ENCODE measurements at regions not wholly inside any gene's neighbourhood (a gene's known extent, or its start where the extent isn't known, plus 50 kb on each side); places are given as distances from the start of the nearest gene placed in this dataset.

GRCh38 chr1:181260994-181261393 lies 172.5 kb downstream of the IER5 start:
- TF ChIP-seq KDM1A (CRISPR knock-in tag; IDR thresholded peaks at IDR 0.05) = no peak
- TF ChIP-seq ZNF33A (CRISPR knock-in tag; IDR thresholded peaks at IDR 0.05; ENCODE audit: borderline replicate concordance) = no peak
- TF ChIP-seq, protein P1, sequence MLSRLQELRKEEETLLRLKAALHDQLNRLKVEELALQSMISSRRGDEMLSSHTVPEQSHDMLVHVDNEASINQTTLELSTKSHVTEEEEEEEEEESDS (CRISPR knock-in tag; IDR thresholded peaks at IDR 0.05; ENCODE audit: borderline replicate concordance) = no peak
- TF ChIP-seq MYNN (CRISPR knock-in tag; IDR thresholded peaks at IDR 0.05; ENCODE audit: low read depth) = no peak
- TF ChIP-seq, protein P2, sequence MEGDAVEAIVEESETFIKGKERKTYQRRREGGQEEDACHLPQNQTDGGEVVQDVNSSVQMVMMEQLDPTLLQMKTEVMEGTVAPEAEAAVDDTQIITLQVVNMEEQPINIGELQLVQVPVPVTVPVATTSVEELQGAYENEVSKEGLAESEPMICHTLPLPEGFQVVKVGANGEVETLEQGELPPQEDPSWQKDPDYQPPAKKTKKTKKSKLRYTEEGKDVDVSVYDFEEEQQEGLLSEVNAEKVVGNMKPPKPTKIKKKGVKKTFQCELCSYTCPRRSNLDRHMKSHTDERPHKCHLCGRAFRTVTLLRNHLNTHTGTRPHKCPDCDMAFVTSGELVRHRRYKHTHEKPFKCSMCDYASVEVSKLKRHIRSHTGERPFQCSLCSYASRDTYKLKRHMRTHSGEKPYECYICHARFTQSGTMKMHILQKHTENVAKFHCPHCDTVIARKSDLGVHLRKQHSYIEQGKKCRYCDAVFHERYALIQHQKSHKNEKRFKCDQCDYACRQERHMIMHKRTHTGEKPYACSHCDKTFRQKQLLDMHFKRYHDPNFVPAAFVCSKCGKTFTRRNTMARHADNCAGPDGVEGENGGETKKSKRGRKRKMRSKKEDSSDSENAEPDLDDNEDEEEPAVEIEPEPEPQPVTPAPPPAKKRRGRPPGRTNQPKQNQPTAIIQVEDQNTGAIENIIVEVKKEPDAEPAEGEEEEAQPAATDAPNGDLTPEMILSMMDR (CRISPR knock-in tag; IDR thresholded peaks at IDR 0.05) = no peak
- TF ChIP-seq, protein P3, sequence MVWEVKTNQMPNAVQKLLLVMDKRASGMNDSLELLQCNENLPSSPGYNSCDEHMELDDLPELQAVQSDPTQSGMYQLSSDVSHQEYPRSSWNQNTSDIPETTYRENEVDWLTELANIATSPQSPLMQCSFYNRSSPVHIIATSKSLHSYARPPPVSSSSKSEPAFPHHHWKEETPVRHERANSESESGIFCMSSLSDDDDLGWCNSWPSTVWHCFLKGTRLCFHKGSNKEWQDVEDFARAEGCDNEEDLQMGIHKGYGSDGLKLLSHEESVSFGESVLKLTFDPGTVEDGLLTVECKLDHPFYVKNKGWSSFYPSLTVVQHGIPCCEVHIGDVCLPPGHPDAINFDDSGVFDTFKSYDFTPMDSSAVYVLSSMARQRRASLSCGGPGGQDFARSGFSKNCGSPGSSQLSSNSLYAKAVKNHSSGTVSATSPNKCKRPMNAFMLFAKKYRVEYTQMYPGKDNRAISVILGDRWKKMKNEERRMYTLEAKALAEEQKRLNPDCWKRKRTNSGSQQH (CRISPR knock-in tag; IDR thresholded peaks at IDR 0.05; ENCODE audit: low read depth) = no peak
- TF ChIP-seq RNF2 (conservative IDR thresholded peaks at IDR 0.05; ENCODE audit: low read depth) = no peak
- TF ChIP-seq ZNF570 (CRISPR knock-in tag; IDR thresholded peaks at IDR 0.05; ENCODE audit: borderline replicate concordance) = no peak
- no peak for TF ChIP-seq FOXJ3 (CRISPR knock-in tag; IDR thresholded peaks at IDR 0.05; ENCODE audit: borderline replicate concordance)
- TF ChIP-seq RAD51 (IDR thresholded peaks at IDR 0.05; ENCODE audit: borderline replicate concordance) = no peak
- TF ChIP-seq KAT2B (IDR thresholded peaks at IDR 0.05; ENCODE audit: borderline replicate concordance, low read depth, low read length) = no peak
- TF ChIP-seq HOXA3 (CRISPR knock-in tag; IDR thresholded peaks at IDR 0.05) = no peak
- TF ChIP-seq, protein P4, sequence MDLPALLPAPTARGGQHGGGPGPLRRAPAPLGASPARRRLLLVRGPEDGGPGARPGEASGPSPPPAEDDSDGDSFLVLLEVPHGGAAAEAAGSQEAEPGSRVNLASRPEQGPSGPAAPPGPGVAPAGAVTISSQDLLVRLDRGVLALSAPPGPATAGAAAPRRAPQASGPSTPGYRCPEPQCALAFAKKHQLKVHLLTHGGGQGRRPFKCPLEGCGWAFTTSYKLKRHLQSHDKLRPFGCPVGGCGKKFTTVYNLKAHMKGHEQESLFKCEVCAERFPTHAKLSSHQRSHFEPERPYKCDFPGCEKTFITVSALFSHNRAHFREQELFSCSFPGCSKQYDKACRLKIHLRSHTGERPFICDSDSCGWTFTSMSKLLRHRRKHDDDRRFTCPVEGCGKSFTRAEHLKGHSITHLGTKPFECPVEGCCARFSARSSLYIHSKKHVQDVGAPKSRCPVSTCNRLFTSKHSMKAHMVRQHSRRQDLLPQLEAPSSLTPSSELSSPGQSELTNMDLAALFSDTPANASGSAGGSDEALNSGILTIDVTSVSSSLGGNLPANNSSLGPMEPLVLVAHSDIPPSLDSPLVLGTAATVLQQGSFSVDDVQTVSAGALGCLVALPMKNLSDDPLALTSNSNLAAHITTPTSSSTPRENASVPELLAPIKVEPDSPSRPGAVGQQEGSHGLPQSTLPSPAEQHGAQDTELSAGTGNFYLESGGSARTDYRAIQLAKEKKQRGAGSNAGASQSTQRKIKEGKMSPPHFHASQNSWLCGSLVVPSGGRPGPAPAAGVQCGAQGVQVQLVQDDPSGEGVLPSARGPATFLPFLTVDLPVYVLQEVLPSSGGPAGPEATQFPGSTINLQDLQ (CRISPR knock-in tag; IDR thresholded peaks at IDR 0.05) = no peak
- no peak for TF ChIP-seq RFX5 (IDR thresholded peaks at IDR 0.05; ENCODE audit: low read depth, low read length)
